Thyroid gland (tissue), 4 donors: ENCODE measurements at regions not wholly inside any gene's neighbourhood (a gene's known extent, or its start where the extent isn't known, plus 50 kb on each side); places are given as distances from the start of the nearest gene placed in this dataset.

Experiments used
- CTCF ChIP-seq, 6 experiments: fragments of 200-600 bp in 3 of 6; fragments of 450-650 bp in 3 of 6; sonication (generic) in 3 of 6; IDR thresholded peaks; one replicate each; pipeline ENCODE4 v1.5.1; 2016 to 2019; ENCODE audit warnings: antibody characterized with exemption in 6 of 6, mild to moderate bottlenecking in 2 of 6, inconsistent platforms in 1 of 6, moderate library complexity in 1 of 6
- POLR2A ChIP-seq, 2 donors: fragments of 450-650 bp; IDR thresholded peaks; one replicate each; pipeline ENCODE4 v1.6.1; 2017; ENCODE audit warnings: antibody characterized with exemption in 2 of 2, mild to moderate bottlenecking in 2 of 2, moderate library complexity in 1 of 2

DNA sequence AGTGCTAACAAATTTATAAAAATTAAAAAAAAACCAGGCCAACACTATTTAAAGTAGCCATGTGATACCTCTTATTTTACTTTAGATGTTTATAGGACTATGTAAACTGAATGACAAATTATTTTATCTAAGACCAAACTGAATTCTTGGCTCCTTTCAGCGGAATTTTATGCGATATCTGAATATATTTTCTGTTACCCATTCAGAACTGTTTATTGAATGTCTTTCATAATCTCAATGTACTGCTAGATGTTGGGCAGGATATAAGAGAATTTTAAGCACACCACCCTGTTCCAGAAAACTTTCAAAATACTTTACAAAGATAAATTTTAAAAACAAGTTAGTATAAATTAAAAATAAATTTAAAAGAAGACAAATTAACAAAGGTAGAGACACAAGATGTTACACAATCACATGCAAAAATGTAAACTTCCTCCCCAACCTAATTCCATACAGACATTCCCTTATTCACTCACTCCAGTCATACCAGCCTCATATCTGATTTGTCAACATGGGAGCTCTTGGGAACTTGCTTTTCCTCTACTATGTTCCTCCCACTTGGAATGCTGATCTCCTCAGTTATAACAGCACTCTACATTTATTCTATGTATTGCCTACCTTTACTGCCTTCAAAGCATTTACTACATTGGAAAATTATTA, 154.6 kb upstream of the MBNL1 start:
- TF ChIP-seq CTCF (IDR thresholded peaks at IDR 0.05): no peak
- no peak for TF ChIP-seq POLR2A (IDR thresholded peaks at IDR 0.05)
